ENCODE measurements at regions not wholly inside any gene's neighbourhood (a gene's known extent, or its start where the extent isn't known, plus 50 kb on each side); places are given as distances from the start of the nearest gene placed in this dataset.
A peak's percentile ranks its signal among the peaks of the same experiment; 100 is the strongest.

- H3K36me3 Mint-ChIP-seq: no peaks in the 10 kb centered on the region
- intact Hi-C loops (cut with micrococcal nuclease): no loop called here
- peaks cover 0 to 19% (median 10%) of the 10 kb centered on the region in 5 donors for H3K27me3 Mint-ChIP-seq
- H3K4me1 Mint-ChIP-seq: peaks cover 0 to 4% (median 0%) of the 10 kb centered on the region in 7 donors
- CTCF ChIA-PET: interaction anchor here (1.1 kb wide), 1 partner anchor 117 kb away, joined by 3 read pairs; no protein-coding TSS in a partner anchor
- DNase-seq (no peak), ATAC-seq (no peak)
- no peak overlapping the region for H3K27ac ChIP-seq (ENCODE audit: low read depth, low read length)
- no peak overlapping the region for H3K4me3 ChIP-seq (ENCODE audit: low read length)
- no peak overlapping the region for H3K4me3 Mint-ChIP-seq
- POLR2A ChIA-PET: no interaction called here
- H3K4me1 ChIP-seq (ENCODE audit: control insufficient read depth in 2 of 2, insufficient read depth in 2 of 2, low read length in 2 of 2): no peaks in the 10 kb centered on the region
- no peaks in the 10 kb centered on the region for H3K36me3 ChIP-seq (ENCODE audit: control insufficient read depth in 2 of 3, insufficient read depth in 3 of 3, low read length in 3 of 3)
- peaks cover 0 to 20% (median 5%) of the 10 kb centered on the region in 11 donors for H3K9me3 Mint-ChIP-seq
- H3K9me3 ChIP-seq (ENCODE audit: control insufficient read depth in 2 of 3, low read length in 3 of 3): no peaks in the 10 kb centered on the region
- H3K27ac Mint-ChIP-seq: no peak overlapping the region
- H3K27me3 ChIP-seq (ENCODE audit: control insufficient read depth in 2 of 2, insufficient read depth in 2 of 2, low read length in 2 of 2): no peaks in the 10 kb centered on the region
These were observed 163.5 kb upstream of the NEBL start for GRCh38 chr10:21060626-21061025.

GRCh38 chr10:21057989-21058388 is 160.9 kb upstream of the NEBL start:
- Histone ChIP-seq H3K36me3 (ENCODE audit: control insufficient read depth in 2 of 3, insufficient read depth in 3 of 3, low read length in 3 of 3) (no peaks in the 10 kb centered on the region), H3K27ac (ENCODE audit: low read depth, low read length) (no peak overlapping the region), H3K4me3 (ENCODE audit: low read length) (no peak overlapping the region), H3K27me3 (ENCODE audit: control insufficient read depth in 2 of 2, insufficient read depth in 2 of 2, low read length in 2 of 2) (no peaks in the 10 kb centered on the region), H3K4me1 (ENCODE audit: control insufficient read depth in 2 of 2, insufficient read depth in 2 of 2, low read length in 2 of 2) (no peaks in the 10 kb centered on the region), H3K9me3 (ENCODE audit: control insufficient read depth in 2 of 3, low read length in 3 of 3) (no peaks in the 10 kb centered on the region)
- intact Hi-C loops (cut with micrococcal nuclease): no loop called here
- Mint-ChIP-seq H3K27ac (no peak overlapping the region), H3K4me3 (no peak overlapping the region), H3K9me3 (peaks cover 0 to 20% (median 5%) of the 10 kb centered on the region in 11 donors), H3K27me3 (peaks cover 0 to 15% (median under 1%) of the 10 kb centered on the region in 5 donors), H3K4me1 (peaks cover 0 to 7% (median 0%) of the 10 kb centered on the region in 7 donors), H3K36me3 (no peaks in the 10 kb centered on the region)
- ChIA-PET CTCF (no interaction called here), POLR2A (no interaction called here)
- ATAC-seq (no peak), DNase-seq (no peak)

- no peaks in the 10 kb centered on the region for H3K4me1 ChIP-seq (ENCODE audit: control insufficient read depth in 2 of 2, insufficient read depth in 2 of 2, low read length in 2 of 2)
- intact Hi-C loops (cut with micrococcal nuclease): no loop called here
- CTCF ChIA-PET: no interaction called here
- no peaks in the 10 kb centered on the region for H3K36me3 ChIP-seq (ENCODE audit: control insufficient read depth in 2 of 3, insufficient read depth in 3 of 3, low read length in 3 of 3)
- POLR2A ChIA-PET: no interaction called here
- ATAC-seq: no peak
- Mint-ChIP-seq H3K27ac (no peak overlapping the region), H3K4me3 (no peak overlapping the region), H3K9me3 (peaks cover 0 to 20% (median 5%) of the 10 kb centered on the region in 11 donors), H3K36me3 (no peaks in the 10 kb centered on the region), H3K27me3 (peaks cover 0 to 14% (median 0%) of the 10 kb centered on the region in 5 donors), H3K4me1 (peaks cover 0 to 7% (median 0%) of the 10 kb centered on the region in 7 donors)
- no peak for DNase-seq
- no peaks in the 10 kb centered on the region for H3K9me3 ChIP-seq (ENCODE audit: control insufficient read depth in 2 of 3, low read length in 3 of 3)
- H3K27me3 ChIP-seq (ENCODE audit: control insufficient read depth in 2 of 2, insufficient read depth in 2 of 2, low read length in 2 of 2): no peaks in the 10 kb centered on the region
- H3K4me3 ChIP-seq (ENCODE audit: low read length): no peak overlapping the region
- H3K27ac ChIP-seq (ENCODE audit: low read depth, low read length): no peak overlapping the region
These were observed 160.3 kb upstream of the NEBL start for GRCh38 chr10:21057436-21057835.

- H3K4me3 Mint-ChIP-seq: no peak overlapping the region
- DNase-seq: no peak
- H3K27ac ChIP-seq (ENCODE audit: low read depth, low read length): no peak overlapping the region
- no peaks in the 10 kb centered on the region for H3K36me3 ChIP-seq (ENCODE audit: control insufficient read depth in 2 of 3, insufficient read depth in 3 of 3, low read length in 3 of 3)
- no peaks in the 10 kb centered on the region for H3K36me3 Mint-ChIP-seq
- H3K4me1 Mint-ChIP-seq: peaks cover 0 to 7% (median 0%) of the 10 kb centered on the region in 7 donors
- H3K27me3 ChIP-seq (ENCODE audit: control insufficient read depth in 2 of 2, insufficient read depth in 2 of 2, low read length in 2 of 2): no peaks in the 10 kb centered on the region
- intact Hi-C loops (cut with micrococcal nuclease): no loop called here
- H3K9me3 Mint-ChIP-seq: peaks cover 3 to 24% (median 6%) of the 10 kb centered on the region in 11 donors
- peaks cover 0 to 8% (median 4%) of the 10 kb centered on the region in 5 donors for H3K27me3 Mint-ChIP-seq
- no peaks in the 10 kb centered on the region for H3K9me3 ChIP-seq (ENCODE audit: control insufficient read depth in 2 of 3, low read length in 3 of 3)
- POLR2A ChIA-PET: no interaction called here
- no peak for ATAC-seq
- H3K4me3 ChIP-seq (ENCODE audit: low read length): no peak overlapping the region
- no peak overlapping the region for H3K27ac Mint-ChIP-seq
- H3K4me1 ChIP-seq (ENCODE audit: control insufficient read depth in 2 of 2, insufficient read depth in 2 of 2, low read length in 2 of 2): no peaks in the 10 kb centered on the region
- CTCF ChIA-PET: no interaction called here
These were observed 159.3 kb upstream of the NEBL start for GRCh38 chr10:21056461-21056860.

- peak in 6 of 9 donors; percentile 4 to 38 (median 12) for DNase-seq
- Histone ChIP-seq H3K9me3 (ENCODE audit: control insufficient read depth in 2 of 3, low read length in 3 of 3) (no peaks in the 10 kb centered on the region), H3K27ac (ENCODE audit: low read depth, low read length) (no peak overlapping the region), H3K27me3 (ENCODE audit: control insufficient read depth in 2 of 2, insufficient read depth in 2 of 2, low read length in 2 of 2) (no peaks in the 10 kb centered on the region), H3K36me3 (ENCODE audit: control insufficient read depth in 2 of 3, insufficient read depth in 3 of 3, low read length in 3 of 3) (no peaks in the 10 kb centered on the region), H3K4me1 (ENCODE audit: control insufficient read depth in 2 of 2, insufficient read depth in 2 of 2, low read length in 2 of 2) (no peaks in the 10 kb centered on the region), H3K4me3 (ENCODE audit: low read length) (no peak overlapping the region)
- H3K27ac Mint-ChIP-seq: peak overlapping the region in 2 of 9 donors; percentile 14 to 66
- peaks cover 0 to 7% (median 0%) of the 10 kb centered on the region in 7 donors for H3K4me1 Mint-ChIP-seq
- ATAC-seq: no peak
- H3K27me3 Mint-ChIP-seq: peaks cover 0 to 6% (median 4%) of the 10 kb centered on the region in 5 donors
- H3K4me3 Mint-ChIP-seq: peak overlapping the region in 1 of 10 donors; percentile 47
- intact Hi-C loops (cut with micrococcal nuclease): no loop called here
- no peaks in the 10 kb centered on the region for H3K36me3 Mint-ChIP-seq
- ChIA-PET CTCF (no interaction called here), POLR2A (no interaction called here)
- H3K9me3 Mint-ChIP-seq: peaks cover under 1 to 29% (median 8%) of the 10 kb centered on the region in 11 donors
These were observed 158.4 kb upstream of the NEBL start for GRCh38 chr10:21055339-21056135.

- Mint-ChIP-seq H3K4me3 (no peak overlapping the region), H3K27ac (no peak overlapping the region), H3K4me1 (peaks cover 0 to 7% (median 0%) of the 10 kb centered on the region in 7 donors), H3K9me3 (peaks cover 0 to 27% (median 5%) of the 10 kb centered on the region in 11 donors), H3K36me3 (no peaks in the 10 kb centered on the region), H3K27me3 (peaks cover 0 to 5% (median 4%) of the 10 kb centered on the region in 5 donors)
- no peaks in the 10 kb centered on the region for H3K4me1 ChIP-seq (ENCODE audit: control insufficient read depth in 2 of 2, insufficient read depth in 2 of 2, low read length in 2 of 2)
- H3K27me3 ChIP-seq (ENCODE audit: control insufficient read depth in 2 of 2, insufficient read depth in 2 of 2, low read length in 2 of 2): no peaks in the 10 kb centered on the region
- H3K27ac ChIP-seq (ENCODE audit: low read depth, low read length): no peak overlapping the region
- H3K4me3 ChIP-seq (ENCODE audit: low read length): no peak overlapping the region
- no peaks in the 10 kb centered on the region for H3K9me3 ChIP-seq (ENCODE audit: control insufficient read depth in 2 of 3, low read length in 3 of 3)
- CTCF ChIA-PET: no interaction called here
- ATAC-seq (no peak), DNase-seq (no peak)
- POLR2A ChIA-PET: no interaction called here
- H3K36me3 ChIP-seq (ENCODE audit: control insufficient read depth in 2 of 3, insufficient read depth in 3 of 3, low read length in 3 of 3): no peaks in the 10 kb centered on the region
- intact Hi-C loops (cut with micrococcal nuclease): no loop called here
These were observed 157.0 kb upstream of the NEBL start for GRCh38 chr10:21053953-21054690.
